ENCODE measurements at regions not wholly inside any gene's neighbourhood (a gene's known extent, or its start where the extent isn't known, plus 50 kb on each side); places are given as distances from the start of the nearest gene placed in this dataset.

DNA sequence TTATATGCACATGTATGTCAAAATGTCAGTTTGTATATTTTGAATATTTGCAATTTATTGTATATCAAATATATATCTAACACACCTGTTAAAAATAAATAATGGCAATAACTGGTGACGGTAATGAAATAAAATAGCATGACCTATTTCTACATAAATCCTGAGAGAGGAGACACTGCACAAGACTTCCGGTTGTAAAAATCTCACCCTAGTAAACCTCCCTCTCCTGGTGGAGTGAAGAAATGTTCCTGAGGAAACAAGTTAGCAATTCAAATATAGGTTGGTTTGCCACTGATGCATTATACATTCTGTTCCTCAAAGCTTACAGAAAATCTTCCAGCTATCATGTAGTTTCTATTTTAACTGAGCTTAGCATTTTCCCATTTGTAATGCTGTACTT lies 166.1 kb upstream of the SYT10 start:
- no peaks in the 10 kb centered on the region for H3K27me3 ChIP-seq
- no peak overlapping the region for H2AFZ ChIP-seq
- 42% methylated on average over 2 of the region's 2 CpGs for WGBS (ENCODE audit: low lambda C conversion rate, missing lambda C conversion rate)

DNA sequence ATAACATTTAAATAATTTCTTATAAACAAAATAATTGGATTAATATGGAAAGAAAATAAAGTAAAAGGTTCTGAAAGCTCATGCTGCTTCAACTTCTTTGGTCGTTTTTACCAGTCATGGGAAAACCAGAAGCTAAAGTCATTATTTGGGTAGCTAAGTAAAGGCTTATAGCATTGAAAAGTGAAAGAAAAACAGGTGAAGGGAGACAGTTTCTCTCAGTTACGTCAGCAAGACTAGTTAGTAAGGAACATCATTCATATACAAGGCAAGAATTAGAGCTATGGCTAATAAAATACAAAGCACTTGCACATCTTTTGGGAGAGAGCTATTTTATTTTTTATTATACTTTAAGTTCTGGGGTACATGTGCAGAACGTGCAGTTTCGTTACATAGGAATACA lies 170.3 kb upstream of the SYT10 start:
- H3K9me2 ChIP-seq (replicated peaks; ENCODE audit: insufficient read depth): no peaks in the 10 kb centered on the region
- TF ChIP-seq EZH2 (IDR thresholded peaks at IDR 0.05; ENCODE audit: borderline replicate concordance): no peak
- TF ChIP-seq CTCF (IDR thresholded peaks at IDR 0.05; ENCODE audit: poor library complexity): no peak
- TF ChIP-seq EZH2phosphoT487 (IDR thresholded peaks at IDR 0.05; ENCODE audit: low read depth, severe bottlenecking, unreplicated experiment): no peak
- H3K36me3 ChIP-seq (replicated peaks; ENCODE audit: insufficient read depth, low read depth): no peaks in the 10 kb centered on the region
- 91% methylated on average over 4 of the region's 4 CpGs for WGBS (ENCODE audit: low lambda C conversion rate, missing lambda C conversion rate)
- no peak overlapping the region for H3K27ac ChIP-seq
- no peaks in the 10 kb centered on the region for H3K79me2 ChIP-seq
- no peak overlapping the region for H3K4me3 ChIP-seq
- H3K4me1 ChIP-seq (ENCODE audit: insufficient read depth): no peaks in the 10 kb centered on the region
- no peaks in the 10 kb centered on the region for H4K20me1 ChIP-seq (ENCODE audit: insufficient read depth, poor library complexity, severe bottlenecking)
- no peaks in the 10 kb centered on the region for H3K27me3 ChIP-seq
- no peak overlapping the region for H2AFZ ChIP-seq
- DNase-seq (ENCODE audit: low spot score): no peak
- H3K9me3 ChIP-seq (ENCODE audit: low read depth): no peaks in the 10 kb centered on the region
- H3K4me2 ChIP-seq: no peak overlapping the region

More for the DNA sequence above, 166.1 kb upstream of the SYT10 start:
- no peak overlapping the region for H3K4me2 ChIP-seq
- no peak overlapping the region for H3K4me3 ChIP-seq
- no peaks in the 10 kb centered on the region for H3K9me2 ChIP-seq (replicated peaks; ENCODE audit: insufficient read depth)
- TF ChIP-seq EZH2phosphoT487 (IDR thresholded peaks at IDR 0.05; ENCODE audit: low read depth, severe bottlenecking, unreplicated experiment) (no peak), CTCF (IDR thresholded peaks at IDR 0.05; ENCODE audit: poor library complexity) (peak; percentile 37)
- peak; percentile 44 for DNase-seq (ENCODE audit: low spot score)
- H3K4me1 ChIP-seq (ENCODE audit: insufficient read depth): no peaks in the 10 kb centered on the region
- H3K36me3 ChIP-seq (replicated peaks; ENCODE audit: insufficient read depth, low read depth): no peaks in the 10 kb centered on the region
- H3K27ac ChIP-seq: no peak overlapping the region
- no peaks in the 10 kb centered on the region for H4K20me1 ChIP-seq (ENCODE audit: insufficient read depth, poor library complexity, severe bottlenecking)
- H3K9me3 ChIP-seq (ENCODE audit: low read depth): no peaks in the 10 kb centered on the region
- no peaks in the 10 kb centered on the region for H3K79me2 ChIP-seq

- no peak for TF ChIP-seq EZH2phosphoT487 (IDR thresholded peaks at IDR 0.05; ENCODE audit: low read depth, severe bottlenecking, unreplicated experiment)
- TF ChIP-seq EZH2 (IDR thresholded peaks at IDR 0.05; ENCODE audit: borderline replicate concordance): no peak
- H3K36me3 ChIP-seq (replicated peaks; ENCODE audit: insufficient read depth, low read depth): no peaks in the 10 kb centered on the region
- H3K4me1 ChIP-seq (ENCODE audit: insufficient read depth): no peaks in the 10 kb centered on the region
- H3K9me3 ChIP-seq (ENCODE audit: low read depth): no peaks in the 10 kb centered on the region
- no peaks in the 10 kb centered on the region for H3K27me3 ChIP-seq
- H3K4me3 ChIP-seq: no peak overlapping the region
- no peaks in the 10 kb centered on the region for H4K20me1 ChIP-seq (ENCODE audit: insufficient read depth, poor library complexity, severe bottlenecking)
- no peaks in the 10 kb centered on the region for H3K79me2 ChIP-seq
- H2AFZ ChIP-seq: no peak overlapping the region
- WGBS (ENCODE audit: low lambda C conversion rate, missing lambda C conversion rate): 71% methylated on average over 3 of the region's 3 CpGs
- H3K27ac ChIP-seq: no peak overlapping the region
- no peak for DNase-seq (ENCODE audit: low spot score)
- no peaks in the 10 kb centered on the region for H3K9me2 ChIP-seq (replicated peaks; ENCODE audit: insufficient read depth)
- no peak overlapping the region for H3K4me2 ChIP-seq
Observed at GRCh38 chr12:33614630-33615029, 175.0 kb upstream of the SYT10 start.

- H3K9me3 ChIP-seq (ENCODE audit: low read depth): no peaks in the 10 kb centered on the region
- H4K20me1 ChIP-seq (ENCODE audit: insufficient read depth, poor library complexity, severe bottlenecking): no peaks in the 10 kb centered on the region
- no peak overlapping the region for H3K4me2 ChIP-seq
- no peak overlapping the region for H3K27ac ChIP-seq
- H2AFZ ChIP-seq: no peak overlapping the region
- H3K79me2 ChIP-seq: no peaks in the 10 kb centered on the region
- TF ChIP-seq CTCF (IDR thresholded peaks at IDR 0.05; ENCODE audit: poor library complexity) (no peak), EZH2 (IDR thresholded peaks at IDR 0.05; ENCODE audit: borderline replicate concordance) (no peak), EZH2phosphoT487 (IDR thresholded peaks at IDR 0.05; ENCODE audit: low read depth, severe bottlenecking, unreplicated experiment) (no peak)
- H3K36me3 ChIP-seq (replicated peaks; ENCODE audit: insufficient read depth, low read depth): no peaks in the 10 kb centered on the region
- H3K27me3 ChIP-seq: no peaks in the 10 kb centered on the region
- no peaks in the 10 kb centered on the region for H3K9me2 ChIP-seq (replicated peaks; ENCODE audit: insufficient read depth)
- H3K4me1 ChIP-seq (ENCODE audit: insufficient read depth): no peaks in the 10 kb centered on the region
- H3K4me3 ChIP-seq: no peak overlapping the region
- 85% methylated on average over 3 of the region's 3 CpGs for WGBS (ENCODE audit: low lambda C conversion rate, missing lambda C conversion rate)
- DNase-seq (ENCODE audit: low spot score): no peak
Observed at GRCh38 chr12:33617218-33617617, 177.6 kb upstream of the SYT10 start.
